ENCODE measurements at regions not wholly inside any gene's neighbourhood (a gene's known extent, or its start where the extent isn't known, plus 50 kb on each side); places are given as distances from the start of the nearest gene placed in this dataset.
A peak's percentile ranks its signal among the peaks of the same experiment; 100 is the strongest.

- H3K4me3 ChIP-seq: no peak overlapping the region
- no peaks in the 10 kb centered on the region for H3K36me3 ChIP-seq (ENCODE audit: low read depth)
- no peaks in the 10 kb centered on the region for H3K4me1 ChIP-seq (ENCODE audit: insufficient read depth)
- in situ Hi-C loops (cut with MboI): no loop called here
- no peak for DNase-seq
- H2AFZ ChIP-seq: no peak overlapping the region
- H3F3A ChIP-seq (ENCODE audit: insufficient read depth): no peaks in the 10 kb centered on the region
- TF ChIP-seq EZH2 (IDR thresholded peaks at IDR 0.05; ENCODE audit: insufficient read depth, poor library complexity, severe bottlenecking) (no peak), EZH2phosphoT487 (IDR thresholded peaks at IDR 0.05; ENCODE audit: insufficient read depth, low read depth) (no peak)
- H4K20me1 ChIP-seq (ENCODE audit: insufficient read depth): no peaks in the 10 kb centered on the region
- no peaks in the 10 kb centered on the region; the same call in 1 of the 2 replicates for H3K27me3 ChIP-seq (replicated peaks; ENCODE audit: insufficient read depth)
- H3K9me3 ChIP-seq (ENCODE audit: low read depth): no peaks in the 10 kb centered on the region
- no peak overlapping the region for H3K4me2 ChIP-seq (ENCODE audit: unreplicated experiment)
- no peaks in the 10 kb centered on the region for H3K9me2 ChIP-seq (ENCODE audit: insufficient read depth)
- H3K9ac ChIP-seq: no peak overlapping the region
- H3K79me2 ChIP-seq (ENCODE audit: insufficient read depth): no peaks in the 10 kb centered on the region
- no peak overlapping the region for H3K27ac ChIP-seq
Measured at GRCh38 chr2:106642679-106643078, 155.5 kb downstream of the CD8B2 start.

GRCh38 chr2:106644623-106645022, 157.5 kb downstream of the CD8B2 start:
- H4K20me1 ChIP-seq (ENCODE audit: insufficient read depth): no peaks in the 10 kb centered on the region
- H2AFZ ChIP-seq: no peak overlapping the region
- in situ Hi-C loops (cut with MboI): no loop called here
- H3K27ac ChIP-seq: no peak overlapping the region
- H3K36me3 ChIP-seq (ENCODE audit: low read depth): no peaks in the 10 kb centered on the region
- no peaks in the 10 kb centered on the region for H3K4me1 ChIP-seq (ENCODE audit: insufficient read depth)
- WGBS, 2 experiments (ENCODE audit: low coverage in 1 of 2, low lambda C conversion rate in 2 of 2, missing lambda C conversion rate in 2 of 2): 48 to 51% methylated on average over 4 of the region's 4 CpGs
- H3K27me3 ChIP-seq (replicated peaks; ENCODE audit: insufficient read depth): no peaks in the 10 kb centered on the region
- no peaks in the 10 kb centered on the region for H3K9me2 ChIP-seq (ENCODE audit: insufficient read depth)
- H3K9ac ChIP-seq: no peak overlapping the region
- no peak overlapping the region for H3K4me3 ChIP-seq
- no peaks in the 10 kb centered on the region for H3F3A ChIP-seq (ENCODE audit: insufficient read depth)
- TF ChIP-seq EZH2 (IDR thresholded peaks at IDR 0.05; ENCODE audit: insufficient read depth, poor library complexity, severe bottlenecking): no peak
- TF ChIP-seq EZH2phosphoT487 (IDR thresholded peaks at IDR 0.05; ENCODE audit: insufficient read depth, low read depth): no peak
- no peak for DNase-seq
- H3K9me3 ChIP-seq (ENCODE audit: low read depth): no peaks in the 10 kb centered on the region
- no peaks in the 10 kb centered on the region for H3K79me2 ChIP-seq (ENCODE audit: insufficient read depth)
- H3K4me2 ChIP-seq (ENCODE audit: unreplicated experiment): no peak overlapping the region

- in situ Hi-C loops (cut with MboI): no loop called here
- Histone ChIP-seq H3K79me2 (ENCODE audit: insufficient read depth) (no peaks in the 10 kb centered on the region), H3K4me2 (ENCODE audit: unreplicated experiment) (no peak overlapping the region), H3K27me3 (replicated peaks; ENCODE audit: insufficient read depth) (no peaks in the 10 kb centered on the region), H3K4me3 (no peak overlapping the region), H3K27ac (no peak overlapping the region), H3K9me3 (ENCODE audit: low read depth) (no peaks in the 10 kb centered on the region), H3K36me3 (ENCODE audit: low read depth) (no peaks in the 10 kb centered on the region), H3F3A (ENCODE audit: insufficient read depth) (no peaks in the 10 kb centered on the region), H3K9me2 (ENCODE audit: insufficient read depth) (no peaks in the 10 kb centered on the region), H2AFZ (no peak overlapping the region), H3K4me1 (ENCODE audit: insufficient read depth) (no peaks in the 10 kb centered on the region), H4K20me1 (ENCODE audit: insufficient read depth) (no peaks in the 10 kb centered on the region), H3K9ac (no peak overlapping the region)
- 43 to 53% methylated on average over 4 of the region's 4 CpGs for WGBS, 2 experiments (ENCODE audit: low coverage in 1 of 2, low lambda C conversion rate in 2 of 2, missing lambda C conversion rate in 2 of 2)
- TF ChIP-seq EZH2phosphoT487 (IDR thresholded peaks at IDR 0.05; ENCODE audit: insufficient read depth, low read depth) (no peak), EZH2 (IDR thresholded peaks at IDR 0.05; ENCODE audit: insufficient read depth, poor library complexity, severe bottlenecking) (no peak)
- no peak for DNase-seq
Measured at GRCh38 chr2:106646605-106647004, 159.4 kb downstream of the CD8B2 start.

GRCh38 chr2:106649306-106649705, 162.1 kb downstream of the CD8B2 start:
- Histone ChIP-seq H3K4me1 (ENCODE audit: insufficient read depth) (no peaks in the 10 kb centered on the region), H3K27ac (no peak overlapping the region), H3K79me2 (ENCODE audit: insufficient read depth) (no peaks in the 10 kb centered on the region), H3K4me2 (ENCODE audit: unreplicated experiment) (no peak overlapping the region), H3K4me3 (no peak overlapping the region), H4K20me1 (ENCODE audit: insufficient read depth) (no peaks in the 10 kb centered on the region), H3F3A (ENCODE audit: insufficient read depth) (no peaks in the 10 kb centered on the region), H3K9me2 (ENCODE audit: insufficient read depth) (no peaks in the 10 kb centered on the region), H3K27me3 (replicated peaks; ENCODE audit: insufficient read depth) (no peaks in the 10 kb centered on the region), H3K9ac (no peak overlapping the region), H3K9me3 (ENCODE audit: low read depth) (no peaks in the 10 kb centered on the region), H2AFZ (no peak overlapping the region), H3K36me3 (ENCODE audit: low read depth) (no peaks in the 10 kb centered on the region)
- TF ChIP-seq EZH2phosphoT487 (IDR thresholded peaks at IDR 0.05; ENCODE audit: insufficient read depth, low read depth) (no peak), EZH2 (IDR thresholded peaks at IDR 0.05; ENCODE audit: insufficient read depth, poor library complexity, severe bottlenecking) (no peak)
- WGBS, 2 experiments (ENCODE audit: low coverage in 1 of 2, low lambda C conversion rate in 2 of 2, missing lambda C conversion rate in 2 of 2): 24 to 25% methylated on average over 1 of the region's 1 CpG
- DNase-seq: peak; percentile 23
- in situ Hi-C loops (cut with MboI): no loop called here

- no peaks in the 10 kb centered on the region for H3F3A ChIP-seq (ENCODE audit: insufficient read depth)
- no peaks in the 10 kb centered on the region for H3K27me3 ChIP-seq (replicated peaks; ENCODE audit: insufficient read depth)
- H2AFZ ChIP-seq: no peak overlapping the region
- no peaks in the 10 kb centered on the region for H3K9me2 ChIP-seq (ENCODE audit: insufficient read depth)
- no peaks in the 10 kb centered on the region for H4K20me1 ChIP-seq (ENCODE audit: insufficient read depth)
- no peaks in the 10 kb centered on the region for H3K79me2 ChIP-seq (ENCODE audit: insufficient read depth)
- DNase-seq: no peak
- H3K9me3 ChIP-seq (ENCODE audit: low read depth): no peaks in the 10 kb centered on the region
- H3K36me3 ChIP-seq (ENCODE audit: low read depth): no peaks in the 10 kb centered on the region
- H3K9ac ChIP-seq: no peak overlapping the region
- no peak overlapping the region for H3K4me2 ChIP-seq (ENCODE audit: unreplicated experiment)
- 27% methylated on average over 6 of the region's 6 CpGs for WGBS, 2 experiments (ENCODE audit: low coverage in 1 of 2, low lambda C conversion rate in 2 of 2, missing lambda C conversion rate in 2 of 2)
- H3K27ac ChIP-seq: no peak overlapping the region
- H3K4me1 ChIP-seq (ENCODE audit: insufficient read depth): no peaks in the 10 kb centered on the region
- H3K4me3 ChIP-seq: no peak overlapping the region
- in situ Hi-C loops (cut with MboI): no loop called here
- TF ChIP-seq EZH2 (IDR thresholded peaks at IDR 0.05; ENCODE audit: insufficient read depth, poor library complexity, severe bottlenecking) (no peak), EZH2phosphoT487 (IDR thresholded peaks at IDR 0.05; ENCODE audit: insufficient read depth, low read depth) (no peak)
Measured at GRCh38 chr2:106653465-106653864, 166.3 kb downstream of the CD8B2 start.

All from GM23248 (cell line).